Adrenal gland (tissue), 9 donors: ENCODE measurements at regions not wholly inside any gene's neighbourhood (a gene's known extent, or its start where the extent isn't known, plus 50 kb on each side); places are given as distances from the start of the nearest gene placed in this dataset.

ENCODE experiments used
- DNase-seq, 7 donors: peaks; one replicate each; pipeline ENCODE4 v3.0.0-alpha.2; 2019 to 2020
- H3K27ac ChIP-seq, 5 donors: fragments of 200-600 bp; sonication (generic) in 4 of 5; 1 replicate in 3 of 5; 2 replicates in 2 of 5; pipeline versions ENCODE4 v1.5.1 to v1.8.0; 2016 to 2020; ENCODE audit warnings: mild to moderate bottlenecking in 1 of 5
- H3K27me3 ChIP-seq: fragments of 200-600 bp; 2 replicates; pipeline ENCODE4 v1.8.0; 2021
- H3K36me3 ChIP-seq, 2 donors: fragments of 200-600 bp; replicated peaks in 1 of 2; 1 replicate in 1 of 2; 2 replicates in 1 of 2; pipeline versions ENCODE4 v1.5.1 to v1.8.0; 2018 to 2022
- H3K4me1 ChIP-seq, 2 donors: fragments of 200-600 bp; replicated peaks in 1 of 2; 1 replicate in 1 of 2; 2 replicates in 1 of 2; pipeline versions ENCODE4 v1.5.1 to v1.8.0; 2018 to 2021
- H3K4me3 ChIP-seq, 4 donors: fragments of 200-600 bp; sonication (generic) in 3 of 4; one replicate each; pipeline ENCODE4 v1.5.1; 2016 to 2018
- H3K9me3 ChIP-seq, 3 donors: fragments of 200-600 bp; sonication (generic) in 1 of 3; replicated peaks in 1 of 3; 1 replicate in 2 of 3; 2 replicates in 1 of 3; pipeline versions ENCODE4 v1.5.1 to v1.8.0; 2016 to 2021
- CTCF ChIP-seq, 6 experiments: fragments of 450-650 bp in 4 of 6; fragments of 200-600 bp in 2 of 6; sonication (generic) in 1 of 6; IDR thresholded peaks; 1 replicate in 5 of 6; 2 replicates in 1 of 6; pipeline versions ENCODE4 v1.5.1 to v1.8.0; 2016 to 2021; ENCODE audit warnings: antibody characterized with exemption in 6 of 6, mild to moderate bottlenecking in 2 of 6, moderate library complexity in 1 of 6
- POLR2A ChIP-seq, 2 donors: fragments of 450-650 bp; IDR thresholded peaks; one replicate each; pipeline ENCODE4 v1.6.1; 2017; ENCODE audit warnings: antibody characterized with exemption in 2 of 2, mild to moderate bottlenecking in 2 of 2, moderate library complexity in 1 of 2
- WGBS, 4 donors: extraction: QIAGEN DNeasy Blood & Tissue Kit in 2 of 4; methylation state at CpG; one replicate each; pipeline versions ENCODE4 v1.1.5 to v1.1.7; 2013 to 2017; 5-methylcytosine and 5-hydroxymethylcytosine counted together
- intact Hi-C, 2 donors: fragments of 100-400 bp; cut with DNase I; formaldehyde crosslinking; loops; one replicate each; pipeline versions ENCODE4 v1.14.1 to v1.15.0; 2022 to 2023
- donor health status: healthy with polysubstance abuse.
- donor health status: Bipolar disorder and iron deficiency.
- donor health status: DM: yes; HTN: yes; CAD: no.
- donor health status: DM: no; HTN: no; CAD: no.
- donor health status: DM: no; HTN: no; CAD: no.

GRCh38 chrX:43176686-43177085 lies 398.7 kb upstream of the PPP1R2C start:
- Histone ChIP-seq H3K4me3 (no peak overlapping the region), H3K9me3 (no peaks in the 10 kb centered on the region), H3K27ac (no peak overlapping the region), H3K27me3 (peaks cover 2% of the 10 kb centered on the region), H3K36me3 (no peaks in the 10 kb centered on the region), H3K4me1 (no peaks in the 10 kb centered on the region)
- intact Hi-C loops = no loop called here
- no peak for TF ChIP-seq POLR2A (IDR thresholded peaks at IDR 0.05)
- no peak for TF ChIP-seq CTCF (IDR thresholded peaks at IDR 0.05)
- 80 to 97% (median 84%) methylated on average over 6 of the region's 6 CpGs for WGBS, 4 donors
- no peak for DNase-seq

GRCh38 chrX:43188296-43188695 lies 410.3 kb upstream of the PPP1R2C start:
- Histone ChIP-seq H3K27me3 (peaks cover 14% of the 10 kb centered on the region), H3K4me3 (no peak overlapping the region), H3K27ac (no peak overlapping the region), H3K9me3 (no peaks in the 10 kb centered on the region), H3K36me3 (no peaks in the 10 kb centered on the region), H3K4me1 (no peaks in the 10 kb centered on the region)
- TF ChIP-seq CTCF (IDR thresholded peaks at IDR 0.05) = no peak
- TF ChIP-seq POLR2A (IDR thresholded peaks at IDR 0.05) = no peak
- WGBS, 4 donors = 90 to 100% (median 96%) methylated on average over 1 of the region's 1 CpG
- intact Hi-C loops = no loop called here
- DNase-seq = no peak

GRCh38 chrX:43211570-43211969 lies 433.6 kb upstream of the PPP1R2C start:
- H3K27me3 ChIP-seq = no peaks in the 10 kb centered on the region
- no peaks in the 10 kb centered on the region for H3K4me1 ChIP-seq
- H3K4me3 ChIP-seq = no peak overlapping the region
- intact Hi-C loops = no loop called here
- no peaks in the 10 kb centered on the region for H3K36me3 ChIP-seq
- H3K9me3 ChIP-seq = no peaks in the 10 kb centered on the region
- TF ChIP-seq POLR2A (IDR thresholded peaks at IDR 0.05) = no peak
- TF ChIP-seq CTCF (IDR thresholded peaks at IDR 0.05) = no peak
- DNase-seq = no peak
- no peak overlapping the region for H3K27ac ChIP-seq

- intact Hi-C loops = no loop called here
- Histone ChIP-seq H3K36me3 (no peaks in the 10 kb centered on the region), H3K4me1 (no peaks in the 10 kb centered on the region), H3K27ac (no peak overlapping the region), H3K4me3 (no peak overlapping the region), H3K27me3 (no peaks in the 10 kb centered on the region), H3K9me3 (no peaks in the 10 kb centered on the region)
- DNase-seq = no peak
- WGBS, 4 donors = 7 to 28% (median 13%) methylated on average over 2 of the region's 2 CpGs
- TF ChIP-seq POLR2A (IDR thresholded peaks at IDR 0.05) (no peak), CTCF (IDR thresholded peaks at IDR 0.05) (no peak)
Observed at GRCh38 chrX:43218198-43218597, 437.9 kb upstream of the MAOA start.
